Stomach (tissue), 8 donors: ENCODE measurements at regions not wholly inside any gene's neighbourhood (a gene's known extent, or its start where the extent isn't known, plus 50 kb on each side); places are given as distances from the start of the nearest gene placed in this dataset.

Experiments
- DNase-seq, 2 donors: peaks; one replicate each; pipeline versions ENCODE4 v3.0.0 to v3.0.0-alpha.2; 2013 to 2019
- H3K27ac ChIP-seq, 5 donors: fragments of 200-600 bp in 4 of 5; sonication (generic) in 4 of 5; one replicate each; pipeline ENCODE4 v1.5.1; 2013 to 2019; ENCODE audit warnings: mild to moderate bottlenecking in 1 of 5, moderate library complexity in 1 of 5
- H3K27me3 ChIP-seq, 3 donors: fragments of 200-600 bp; sonication (generic); one replicate each; pipeline ENCODE4 v1.5.1; 2017 to 2019; ENCODE audit warnings: mixed run types in 1 of 3
- H3K36me3 ChIP-seq, 4 donors: fragments of 200-600 bp; sonication (generic); 1 replicate in 3 of 4; 2 replicates in 1 of 4; pipeline ENCODE4 v1.5.1; 2016 to 2019
- H3K4me1 ChIP-seq, 4 donors: fragments of 200-600 bp; sonication (generic); one replicate each; pipeline ENCODE4 v1.5.1; 2016 to 2019
- H3K4me3 ChIP-seq, 4 donors: fragments of 200-600 bp; sonication (generic) in 3 of 4; one replicate each; pipeline ENCODE4 v1.5.1; 2016 to 2019; ENCODE audit warnings: mild to moderate bottlenecking in 1 of 4
- H3K9me3 ChIP-seq, 4 donors: fragments of 200-600 bp; sonication (generic); one replicate each; pipeline ENCODE4 v1.5.1; 2016 to 2019
- CTCF ChIP-seq, 7 experiments: fragments of 450-650 bp in 4 of 7; fragments of 200-600 bp in 3 of 7; sonication (generic) in 3 of 7; IDR thresholded peaks; one replicate each; pipeline ENCODE4 v1.5.1; 2016 to 2019; ENCODE audit warnings: antibody characterized with exemption in 7 of 7, control low read depth in 2 of 7, mild to moderate bottlenecking in 1 of 7
- EP300 ChIP-seq: sonication (generic); formaldehyde crosslinking; IDR thresholded peaks from one replicate; pipeline ENCODE4 v1.6.1; 2017; ENCODE audit warnings: antibody characterized with exemption
- POLR2A ChIP-seq, 4 donors: fragments of 450-650 bp; IDR thresholded peaks; one replicate each; pipeline ENCODE4 v1.6.1; 2016; ENCODE audit warnings: antibody characterized with exemption in 4 of 4, control low read depth in 2 of 4, mild to moderate bottlenecking in 1 of 4, moderate library complexity in 1 of 4
- POLR2AphosphoS5 ChIP-seq, 3 donors: sonication (generic); formaldehyde crosslinking; IDR thresholded peaks; one replicate each; pipeline ENCODE4 v1.6.1; 2016; ENCODE audit warnings: antibody characterized with exemption in 3 of 3
- WGBS, 5 donors: extraction: QIAGEN DNeasy Blood & Tissue Kit in 3 of 5; methylation state at CpG; one replicate each; pipeline versions ENCODE4 v1.1.5 to v1.1.7; 2013 to 2018; 5-methylcytosine and 5-hydroxymethylcytosine counted together
- intact Hi-C: fragments of 100-400 bp; cut with DNase I; formaldehyde crosslinking; loops from one replicate; pipeline ENCODE4 v1.15.1; 2023; ENCODE audit warnings: low total_unique reads
- donor health status: healthy with polysubstance abuse.
- donor health status: Bipolar disorder and iron deficiency.
- donor health status: healthy.

DNA sequence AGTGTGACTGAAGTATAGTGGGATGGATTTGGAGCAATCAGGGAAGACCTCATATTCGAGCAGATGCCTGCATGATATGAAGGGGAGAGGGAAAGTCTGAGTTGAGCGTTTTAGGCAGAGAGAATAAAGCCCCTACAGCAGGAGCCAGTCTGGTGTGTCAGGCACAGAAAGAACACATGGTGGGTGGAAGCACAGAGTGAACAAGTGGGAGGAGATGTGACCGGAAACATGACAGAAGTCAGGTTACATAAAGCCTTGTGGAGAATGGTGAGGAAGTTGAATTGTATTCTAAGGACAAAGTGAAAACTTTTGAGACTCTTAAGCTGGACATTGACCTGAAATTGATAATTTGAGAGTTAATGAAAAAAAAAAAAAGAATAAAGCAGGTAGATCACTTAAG lies 541.0 kb downstream of the PLOD2 start:
- no peak for DNase-seq
- Histone ChIP-seq H3K4me1 (no peaks in the 10 kb centered on the region), H3K27me3 (no peaks in the 10 kb centered on the region), H3K27ac (no peak overlapping the region), H3K9me3 (peaks cover 0 to 11% (median 0%) of the 10 kb centered on the region in 4 donors), H3K4me3 (no peak overlapping the region), H3K36me3 (no peaks in the 10 kb centered on the region)
- TF ChIP-seq CTCF (IDR thresholded peaks at IDR 0.05) (no peak), POLR2AphosphoS5 (IDR thresholded peaks at IDR 0.05) (no peak), POLR2A (IDR thresholded peaks at IDR 0.05) (no peak), EP300 (no peak)
- intact Hi-C loops: no loop called here
- 67 to 86% (median 83%) methylated on average over 3 of the region's 3 CpGs for WGBS, 5 donors

GRCh38 chr3:145620486-145620885 lies 540.5 kb downstream of the PLOD2 start:
- H3K27ac ChIP-seq: no peak overlapping the region
- H3K36me3 ChIP-seq: no peaks in the 10 kb centered on the region
- no peak overlapping the region for H3K4me3 ChIP-seq
- no peak for DNase-seq
- H3K27me3 ChIP-seq: no peaks in the 10 kb centered on the region
- H3K4me1 ChIP-seq: no peaks in the 10 kb centered on the region
- TF ChIP-seq POLR2AphosphoS5 (IDR thresholded peaks at IDR 0.05) (no peak), POLR2A (IDR thresholded peaks at IDR 0.05) (no peak), EP300 (no peak), CTCF (IDR thresholded peaks at IDR 0.05) (no peak)
- intact Hi-C loops: no loop called here
- H3K9me3 ChIP-seq: peaks cover 0 to 11% (median 0%) of the 10 kb centered on the region in 4 donors

DNA sequence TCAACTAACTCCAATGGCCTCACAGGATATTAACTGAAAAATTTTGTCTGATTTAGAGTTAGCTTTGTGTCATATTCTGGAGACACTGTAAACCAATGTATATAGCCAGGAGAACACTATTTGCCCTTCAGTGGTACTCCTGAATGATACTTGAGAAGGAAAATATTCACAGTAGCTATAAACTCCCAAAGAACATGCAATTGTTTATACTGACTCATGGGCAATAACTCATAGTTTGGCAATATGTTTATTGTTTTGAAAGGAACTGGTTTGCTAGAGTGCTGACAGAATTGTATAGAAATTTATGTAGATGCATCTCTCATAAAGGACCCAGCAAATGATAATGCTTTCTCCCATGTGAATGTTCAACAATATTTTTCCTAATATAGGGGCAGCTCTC lies 537.6 kb downstream of the PLOD2 start:
- Histone ChIP-seq H3K9me3 (no peaks in the 10 kb centered on the region), H3K4me1 (no peaks in the 10 kb centered on the region), H3K27me3 (no peaks in the 10 kb centered on the region), H3K36me3 (no peaks in the 10 kb centered on the region), H3K4me3 (no peak overlapping the region), H3K27ac (no peak overlapping the region)
- no peak for DNase-seq
- intact Hi-C loops: no loop called here
- no peak for TF ChIP-seq EP300
- no peak for TF ChIP-seq POLR2AphosphoS5 (IDR thresholded peaks at IDR 0.05)
- TF ChIP-seq CTCF (IDR thresholded peaks at IDR 0.05): no peak
- no peak for TF ChIP-seq POLR2A (IDR thresholded peaks at IDR 0.05)

- TF ChIP-seq POLR2AphosphoS5 (IDR thresholded peaks at IDR 0.05): no peak
- no peak for TF ChIP-seq EP300
- TF ChIP-seq POLR2A (IDR thresholded peaks at IDR 0.05): no peak
- no peak for TF ChIP-seq CTCF (IDR thresholded peaks at IDR 0.05)
- Histone ChIP-seq H3K4me3 (no peak overlapping the region), H3K4me1 (no peaks in the 10 kb centered on the region), H3K27me3 (no peaks in the 10 kb centered on the region), H3K27ac (no peak overlapping the region), H3K9me3 (peaks cover 0 to 27% (median 5%) of the 10 kb centered on the region in 4 donors), H3K36me3 (no peaks in the 10 kb centered on the region)
- intact Hi-C loops: no loop called here
- no peak for DNase-seq
Measured at GRCh38 chr3:145628211-145628610, 532.8 kb downstream of the PLOD2 start.

DNA sequence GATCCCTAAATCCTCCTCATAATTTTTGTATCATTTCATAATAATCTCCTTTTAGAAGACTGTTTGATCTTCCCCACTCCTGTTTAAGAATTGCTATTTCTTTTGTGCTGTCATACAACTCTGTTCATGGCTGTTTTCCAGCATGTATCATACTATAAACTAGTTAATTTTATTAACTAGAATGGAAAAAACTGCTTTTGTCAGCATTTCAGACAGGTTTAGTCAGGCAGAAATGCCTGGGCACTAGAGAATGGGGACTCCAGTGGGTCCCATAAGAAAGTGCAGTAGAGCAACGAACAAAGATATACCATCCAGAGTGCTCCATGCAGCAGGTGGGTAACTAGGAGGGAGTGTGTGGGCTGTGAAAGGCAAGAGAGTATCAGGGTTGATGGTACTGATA lies 523.9 kb downstream of the PLOD2 start:
- Histone ChIP-seq H3K27me3 (no peaks in the 10 kb centered on the region), H3K27ac (no peak overlapping the region), H3K36me3 (no peaks in the 10 kb centered on the region), H3K9me3 (peaks cover 0 to 12% (median 0%) of the 10 kb centered on the region in 4 donors), H3K4me1 (no peaks in the 10 kb centered on the region), H3K4me3 (no peak overlapping the region)
- WGBS, 5 donors: 54 to 87% (median 71%) methylated on average over 1 of the region's 1 CpG
- TF ChIP-seq EP300 (no peak), POLR2A (IDR thresholded peaks at IDR 0.05) (no peak)
- intact Hi-C loops: no loop called here
- DNase-seq: no peak
